B cell (primary cell): ENCODE measurements at regions not wholly inside any gene's neighbourhood (a gene's known extent, or its start where the extent isn't known, plus 50 kb on each side); places are given as distances from the start of the nearest gene placed in this dataset.

Experiments used
- EZH2 ChIP-seq: IDR thresholded peaks from 2 replicates; pipeline ENCODE4 v1.6.1; 2012; ENCODE audit warnings: borderline replicate concordance, low read depth, mild to moderate bottlenecking, moderate library complexity, low read length; ENCODE audit not compliant: insufficient read depth, poor library complexity, severe bottlenecking
- TF ChIP-seq, protein P1 (sequence below): fragments of 200-600 bp; IDR thresholded peaks from one replicate; pipeline ENCODE4 v1.8.0; 2022; ENCODE audit warnings: antibody characterized with exemption, mild to moderate bottlenecking

DNA sequence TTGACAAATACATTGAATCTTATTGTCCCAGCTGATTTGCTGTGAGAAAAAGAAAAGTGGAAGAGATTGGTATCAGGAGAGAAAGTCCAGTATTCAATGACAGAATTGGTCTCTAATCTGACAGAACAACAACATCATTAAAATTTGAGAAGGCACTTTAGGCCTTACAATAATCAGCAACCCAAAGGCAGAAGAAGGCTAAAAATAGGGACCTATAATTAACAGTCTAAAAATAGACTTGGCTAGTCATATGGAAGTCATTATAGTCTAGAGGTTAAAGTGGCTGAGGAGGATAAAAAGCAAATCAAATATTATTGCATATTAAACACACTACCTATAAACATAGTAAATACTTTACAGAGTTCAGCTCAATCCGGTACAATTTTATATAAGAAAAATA, 393.6 kb upstream of the JAG1 start:
- TF ChIP-seq, protein P1, sequence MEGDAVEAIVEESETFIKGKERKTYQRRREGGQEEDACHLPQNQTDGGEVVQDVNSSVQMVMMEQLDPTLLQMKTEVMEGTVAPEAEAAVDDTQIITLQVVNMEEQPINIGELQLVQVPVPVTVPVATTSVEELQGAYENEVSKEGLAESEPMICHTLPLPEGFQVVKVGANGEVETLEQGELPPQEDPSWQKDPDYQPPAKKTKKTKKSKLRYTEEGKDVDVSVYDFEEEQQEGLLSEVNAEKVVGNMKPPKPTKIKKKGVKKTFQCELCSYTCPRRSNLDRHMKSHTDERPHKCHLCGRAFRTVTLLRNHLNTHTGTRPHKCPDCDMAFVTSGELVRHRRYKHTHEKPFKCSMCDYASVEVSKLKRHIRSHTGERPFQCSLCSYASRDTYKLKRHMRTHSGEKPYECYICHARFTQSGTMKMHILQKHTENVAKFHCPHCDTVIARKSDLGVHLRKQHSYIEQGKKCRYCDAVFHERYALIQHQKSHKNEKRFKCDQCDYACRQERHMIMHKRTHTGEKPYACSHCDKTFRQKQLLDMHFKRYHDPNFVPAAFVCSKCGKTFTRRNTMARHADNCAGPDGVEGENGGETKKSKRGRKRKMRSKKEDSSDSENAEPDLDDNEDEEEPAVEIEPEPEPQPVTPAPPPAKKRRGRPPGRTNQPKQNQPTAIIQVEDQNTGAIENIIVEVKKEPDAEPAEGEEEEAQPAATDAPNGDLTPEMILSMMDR: no peak
- no peak for TF ChIP-seq EZH2
